ENCODE measurements at regions not wholly inside any gene's neighbourhood (a gene's known extent, or its start where the extent isn't known, plus 50 kb on each side); places are given as distances from the start of the nearest gene placed in this dataset.

DNA sequence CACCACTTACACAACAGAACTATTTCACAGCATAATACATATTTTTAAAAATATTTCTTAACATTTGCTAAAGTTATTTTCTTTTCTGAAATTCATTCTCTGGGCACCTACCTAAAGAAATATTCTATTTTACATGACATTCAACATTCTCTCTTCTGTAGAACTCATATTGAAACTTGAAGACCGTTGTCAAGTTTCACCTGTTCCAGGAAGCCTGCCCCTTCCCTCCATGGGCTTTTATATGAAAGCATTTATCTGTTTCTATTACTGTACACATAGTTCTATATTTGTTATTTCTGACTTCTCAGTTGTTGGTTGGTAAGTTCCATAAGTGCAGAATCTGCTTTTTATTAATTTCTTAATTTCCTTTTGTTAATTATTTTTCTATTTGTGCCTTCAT, 204.3 kb upstream of the ALCAM start:
- H3K27me3 ChIP-seq (ENCODE audit: control insufficient read depth, insufficient read depth, low read length), result no peaks in the 10 kb centered on the region
- H3K4me1 ChIP-seq (ENCODE audit: control insufficient read depth, insufficient read depth, low read length), result no peaks in the 10 kb centered on the region
- H3K9ac ChIP-seq (ENCODE audit: low read length), result no peak overlapping the region
- H3K36me3 ChIP-seq (ENCODE audit: control insufficient read depth, insufficient read depth, low read length), result no peaks in the 10 kb centered on the region
- H3K4me3 ChIP-seq (ENCODE audit: low read length), result no peak overlapping the region
- H3K9me3 ChIP-seq (ENCODE audit: control insufficient read depth, low read length), result no peaks in the 10 kb centered on the region

DNA sequence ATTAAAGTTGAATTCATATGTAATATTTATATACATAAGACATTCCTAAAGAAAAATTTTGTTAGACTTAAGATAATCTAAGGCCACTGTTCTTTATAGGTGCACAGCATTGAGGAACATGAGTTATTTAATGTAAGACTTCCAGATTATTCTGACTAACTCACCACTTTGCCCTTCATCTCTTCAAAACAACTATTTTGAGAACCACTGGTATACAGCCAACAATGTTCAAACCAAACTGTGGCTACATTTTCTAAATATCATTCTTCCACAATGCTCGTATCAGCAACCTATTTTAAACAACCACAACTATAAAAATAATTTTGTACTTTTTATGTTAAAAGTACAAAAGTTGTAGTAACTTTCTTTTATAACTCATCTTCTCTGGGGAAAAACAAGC, 199.8 kb upstream of the ALCAM start:
- no peaks in the 10 kb centered on the region for H3K9me3 ChIP-seq (ENCODE audit: control insufficient read depth, low read length)
- no peaks in the 10 kb centered on the region for H3K27me3 ChIP-seq (ENCODE audit: control insufficient read depth, insufficient read depth, low read length)
- H3K4me3 ChIP-seq (ENCODE audit: low read length), result no peak overlapping the region
- no peaks in the 10 kb centered on the region for H3K4me1 ChIP-seq (ENCODE audit: control insufficient read depth, insufficient read depth, low read length)
- no peaks in the 10 kb centered on the region for H3K36me3 ChIP-seq (ENCODE audit: control insufficient read depth, insufficient read depth, low read length)
- H3K9ac ChIP-seq (ENCODE audit: low read length), result no peak overlapping the region

DNA sequence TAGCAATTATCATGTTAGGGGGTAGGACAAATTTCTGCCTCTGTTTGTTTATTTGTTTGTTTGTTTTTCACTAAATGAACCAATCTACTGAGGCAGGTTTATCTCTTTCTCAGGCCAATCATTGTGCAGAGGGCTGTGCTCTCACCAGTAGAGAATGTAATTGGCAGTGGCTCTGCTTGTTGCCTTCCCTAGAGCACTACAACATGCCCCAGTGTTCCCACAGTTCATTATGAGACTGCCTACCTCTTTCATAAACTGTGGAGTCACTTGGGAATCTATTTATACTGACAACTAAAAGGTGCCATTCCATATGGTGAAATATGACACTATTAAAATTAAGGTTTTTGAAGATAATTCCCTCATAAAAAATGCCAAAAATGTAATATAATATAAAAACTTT, 196.3 kb upstream of the ALCAM start:
- Histone ChIP-seq H3K9ac (ENCODE audit: low read length) (no peak overlapping the region), H3K27me3 (ENCODE audit: control insufficient read depth, insufficient read depth, low read length) (no peaks in the 10 kb centered on the region), H3K36me3 (ENCODE audit: control insufficient read depth, insufficient read depth, low read length) (no peaks in the 10 kb centered on the region), H3K4me3 (ENCODE audit: low read length) (no peak overlapping the region), H3K4me1 (ENCODE audit: control insufficient read depth, insufficient read depth, low read length) (no peaks in the 10 kb centered on the region), H3K9me3 (ENCODE audit: control insufficient read depth, low read length) (no peaks in the 10 kb centered on the region)

DNA sequence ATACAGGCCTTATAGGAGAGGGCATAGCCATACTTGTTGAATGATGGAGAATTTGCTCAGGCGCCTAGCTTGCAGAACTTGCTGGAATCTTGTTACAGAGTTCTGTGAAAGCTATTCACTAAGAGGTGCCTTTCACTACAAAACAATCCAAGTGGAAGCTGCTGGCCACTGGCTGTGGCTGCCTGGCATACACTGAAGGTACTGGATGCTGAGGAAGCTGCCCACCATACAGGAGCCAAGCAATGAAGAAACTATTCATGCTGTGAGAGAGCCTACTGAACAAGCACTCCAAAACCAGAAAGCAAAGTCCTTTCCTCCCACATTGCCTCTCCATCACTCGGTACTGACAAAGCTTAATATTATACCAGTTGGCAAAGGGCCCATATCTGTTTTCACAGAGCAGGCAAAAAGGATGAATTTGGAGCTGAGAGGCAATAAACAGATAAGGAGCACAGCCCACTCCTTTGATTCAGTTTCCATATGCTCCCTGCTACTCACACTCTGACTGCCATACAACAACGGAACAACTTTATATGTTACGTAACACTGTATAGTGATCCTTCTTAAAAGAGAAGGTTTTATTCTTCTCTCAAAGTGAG, 192.6 kb upstream of the ALCAM start:
- Histone ChIP-seq H3K9ac (ENCODE audit: low read length) (no peak overlapping the region), H3K4me3 (ENCODE audit: low read length) (no peak overlapping the region), H3K27me3 (ENCODE audit: control insufficient read depth, insufficient read depth, low read length) (no peaks in the 10 kb centered on the region), H3K4me1 (ENCODE audit: control insufficient read depth, insufficient read depth, low read length) (no peaks in the 10 kb centered on the region), H3K36me3 (ENCODE audit: control insufficient read depth, insufficient read depth, low read length) (no peaks in the 10 kb centered on the region), H3K9me3 (ENCODE audit: control insufficient read depth, low read length) (no peaks in the 10 kb centered on the region)

DNA sequence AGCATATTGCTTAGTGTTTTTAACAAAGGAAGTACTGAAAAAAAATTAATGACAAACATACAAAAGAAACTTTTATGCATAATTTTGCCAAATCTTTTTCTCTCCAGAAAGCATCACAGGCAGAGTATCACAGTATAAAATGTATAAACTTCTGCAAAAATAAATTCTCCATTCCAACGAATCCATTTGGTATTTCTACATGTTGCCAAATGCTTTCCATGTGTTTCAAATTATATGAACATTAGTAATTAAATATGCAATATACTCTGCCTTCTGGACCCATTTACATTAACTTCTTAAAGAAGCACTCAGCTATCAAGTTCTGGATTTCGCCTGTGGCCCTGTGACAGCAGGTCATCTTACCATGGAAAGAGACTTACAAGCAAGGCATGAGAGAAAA, 189.1 kb upstream of the ALCAM start:
- H3K36me3 ChIP-seq (ENCODE audit: control insufficient read depth, insufficient read depth, low read length), result no peaks in the 10 kb centered on the region
- H3K4me3 ChIP-seq (ENCODE audit: low read length), result no peak overlapping the region
- no peaks in the 10 kb centered on the region for H3K9me3 ChIP-seq (ENCODE audit: control insufficient read depth, low read length)
- H3K4me1 ChIP-seq (ENCODE audit: control insufficient read depth, insufficient read depth, low read length), result no peaks in the 10 kb centered on the region
- H3K27me3 ChIP-seq (ENCODE audit: control insufficient read depth, insufficient read depth, low read length), result no peaks in the 10 kb centered on the region
- no peak overlapping the region for H3K9ac ChIP-seq (ENCODE audit: low read length)

DNA sequence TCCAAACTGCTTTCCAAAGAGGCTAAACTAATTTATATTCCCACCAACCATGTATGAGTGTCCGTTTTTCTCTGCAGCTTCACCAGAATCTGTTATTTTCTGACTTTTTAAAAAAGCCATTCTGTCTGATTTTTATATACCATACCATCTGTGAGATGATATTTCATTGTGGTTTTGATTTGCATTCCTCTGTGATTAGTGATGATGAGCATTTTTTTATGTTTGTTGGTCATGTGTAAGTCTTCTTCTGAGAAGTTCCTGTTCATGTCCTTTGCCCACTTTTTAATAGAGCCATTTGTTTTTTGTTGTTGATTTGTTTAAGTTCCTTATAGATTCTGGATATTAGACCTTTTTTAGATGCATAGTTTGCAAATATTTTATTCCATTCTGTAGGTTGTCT, 179.4 kb upstream of the ALCAM start:
- Histone ChIP-seq H3K27me3 (ENCODE audit: control insufficient read depth, insufficient read depth, low read length) (no peaks in the 10 kb centered on the region), H3K36me3 (ENCODE audit: control insufficient read depth, insufficient read depth, low read length) (no peaks in the 10 kb centered on the region), H3K4me3 (ENCODE audit: low read length) (no peak overlapping the region), H3K4me1 (ENCODE audit: control insufficient read depth, insufficient read depth, low read length) (no peaks in the 10 kb centered on the region), H3K9me3 (ENCODE audit: control insufficient read depth, low read length) (no peaks in the 10 kb centered on the region), H3K9ac (ENCODE audit: low read length) (no peak overlapping the region)

DNA sequence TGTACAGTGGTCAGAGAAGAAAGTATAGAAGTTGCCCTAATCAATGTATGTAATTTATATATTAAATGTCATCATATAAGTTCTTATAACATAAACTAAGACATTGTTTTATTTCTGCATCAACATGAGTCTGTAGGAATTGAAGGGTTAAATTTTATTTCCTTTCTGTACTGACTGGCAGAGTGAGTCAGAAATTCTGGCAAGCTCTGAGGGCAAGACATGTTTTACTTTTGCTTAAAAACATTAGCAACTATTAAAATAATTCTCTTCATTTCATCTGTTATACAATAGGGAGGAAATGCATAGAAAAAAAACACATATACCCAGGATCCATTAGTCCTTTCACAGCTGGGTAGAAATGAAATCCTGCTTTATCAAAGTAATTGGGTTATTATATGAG, 171.4 kb upstream of the ALCAM start:
- no peaks in the 10 kb centered on the region for H3K9me3 ChIP-seq (ENCODE audit: control insufficient read depth, low read length)
- no peaks in the 10 kb centered on the region for H3K36me3 ChIP-seq (ENCODE audit: control insufficient read depth, insufficient read depth, low read length)
- no peaks in the 10 kb centered on the region for H3K4me1 ChIP-seq (ENCODE audit: control insufficient read depth, insufficient read depth, low read length)
- H3K4me3 ChIP-seq (ENCODE audit: low read length), result no peak overlapping the region
- H3K27me3 ChIP-seq (ENCODE audit: control insufficient read depth, insufficient read depth, low read length), result no peaks in the 10 kb centered on the region
- no peak overlapping the region for H3K9ac ChIP-seq (ENCODE audit: low read length)

DNA sequence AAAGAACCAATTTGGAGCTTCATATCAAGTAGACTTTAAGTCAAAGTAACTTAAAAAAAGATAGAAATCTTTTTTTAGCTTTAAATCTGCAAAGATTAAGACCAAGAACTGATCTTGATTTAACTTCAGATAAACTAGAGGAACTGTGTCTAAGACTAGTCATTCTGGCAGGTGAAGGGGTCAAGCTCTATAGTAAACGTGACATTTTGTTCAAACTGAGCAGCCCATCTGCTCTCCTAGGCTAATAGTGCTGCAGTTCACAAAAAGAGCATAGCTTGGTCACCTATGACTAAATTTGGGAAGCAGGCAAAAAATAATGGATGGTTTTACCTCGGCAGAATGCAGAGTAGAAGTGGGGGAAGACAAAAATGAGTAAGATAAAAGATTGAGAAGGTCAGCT, 168.8 kb upstream of the ALCAM start:
- Histone ChIP-seq H3K27me3 (ENCODE audit: control insufficient read depth, insufficient read depth, low read length) (no peaks in the 10 kb centered on the region), H3K36me3 (ENCODE audit: control insufficient read depth, insufficient read depth, low read length) (no peaks in the 10 kb centered on the region), H3K4me3 (ENCODE audit: low read length) (no peak overlapping the region), H3K4me1 (ENCODE audit: control insufficient read depth, insufficient read depth, low read length) (no peaks in the 10 kb centered on the region), H3K9me3 (ENCODE audit: control insufficient read depth, low read length) (no peaks in the 10 kb centered on the region), H3K9ac (ENCODE audit: low read length) (no peak overlapping the region)

DNA sequence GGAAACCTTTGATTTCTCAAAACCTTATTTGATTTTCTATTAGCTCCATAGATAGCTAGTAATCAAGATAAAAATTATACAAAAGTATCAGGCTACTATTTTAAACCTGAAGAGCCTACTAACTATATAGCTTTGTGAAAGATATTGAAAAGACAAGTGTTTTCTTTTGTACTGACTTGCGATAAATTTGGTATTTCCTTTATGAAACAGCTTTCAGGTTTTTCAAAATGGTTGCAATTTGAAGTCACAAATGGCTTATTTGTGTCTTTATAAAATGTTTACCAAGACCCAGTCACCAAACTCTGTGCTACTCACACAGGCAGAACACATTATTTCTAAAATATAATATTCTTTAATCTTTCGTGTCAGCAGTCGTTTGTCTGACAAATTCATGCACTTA, 167.5 kb upstream of the ALCAM start:
- Histone ChIP-seq H3K4me1 (ENCODE audit: control insufficient read depth, insufficient read depth, low read length) (no peaks in the 10 kb centered on the region), H3K27me3 (ENCODE audit: control insufficient read depth, insufficient read depth, low read length) (no peaks in the 10 kb centered on the region), H3K36me3 (ENCODE audit: control insufficient read depth, insufficient read depth, low read length) (no peaks in the 10 kb centered on the region), H3K4me3 (ENCODE audit: low read length) (no peak overlapping the region), H3K9ac (ENCODE audit: low read length) (no peak overlapping the region), H3K9me3 (ENCODE audit: control insufficient read depth, low read length) (no peaks in the 10 kb centered on the region)

DNA sequence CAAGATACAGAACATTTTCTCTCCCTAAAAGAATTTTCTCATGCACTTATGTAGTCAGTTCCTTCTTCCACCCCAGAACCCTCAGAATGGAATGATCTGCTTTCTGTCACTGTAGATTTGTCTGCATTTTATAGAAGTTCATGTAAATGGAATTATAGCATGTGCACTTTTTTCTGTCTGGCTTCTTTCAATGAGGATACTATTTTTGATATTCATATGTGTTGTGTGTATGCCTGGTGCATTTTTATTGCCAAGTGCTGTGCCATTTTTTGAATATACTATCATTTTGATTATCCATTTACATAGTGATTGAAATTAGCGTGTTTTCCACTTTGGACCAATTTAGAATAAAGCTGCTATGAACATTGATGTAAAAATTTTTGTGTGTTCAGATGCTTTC, 156.6 kb upstream of the ALCAM start:
- no peaks in the 10 kb centered on the region for H3K36me3 ChIP-seq (ENCODE audit: control insufficient read depth, insufficient read depth, low read length)
- H3K27me3 ChIP-seq (ENCODE audit: control insufficient read depth, insufficient read depth, low read length), result no peaks in the 10 kb centered on the region
- no peaks in the 10 kb centered on the region for H3K9me3 ChIP-seq (ENCODE audit: control insufficient read depth, low read length)
- H3K4me1 ChIP-seq (ENCODE audit: control insufficient read depth, insufficient read depth, low read length), result no peaks in the 10 kb centered on the region
- H3K4me3 ChIP-seq (ENCODE audit: low read length), result no peak overlapping the region
- H3K9ac ChIP-seq (ENCODE audit: low read length), result no peak overlapping the region

DNA sequence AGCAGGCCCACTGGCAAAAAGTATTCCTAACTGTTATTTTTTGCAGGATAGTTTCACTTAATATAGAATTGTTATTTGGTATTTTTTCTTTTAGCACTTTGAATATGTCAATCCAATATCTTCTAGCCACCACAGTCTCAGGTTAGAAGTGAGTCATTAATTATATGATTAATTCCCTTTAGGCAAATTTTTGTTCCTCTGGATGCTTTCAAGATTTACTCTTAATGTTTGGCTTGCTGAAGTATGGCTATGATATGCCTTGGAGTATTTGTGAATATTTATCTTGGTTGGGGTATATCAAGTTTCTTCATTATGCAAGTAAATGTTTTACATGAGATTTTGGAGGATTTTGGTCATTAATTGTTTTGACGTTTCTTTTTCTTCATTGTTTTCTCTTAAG, 152.1 kb upstream of the ALCAM start:
- Histone ChIP-seq H3K9ac (ENCODE audit: low read length) (no peak overlapping the region), H3K9me3 (ENCODE audit: control insufficient read depth, low read length) (no peaks in the 10 kb centered on the region), H3K4me3 (ENCODE audit: low read length) (no peak overlapping the region), H3K27me3 (ENCODE audit: control insufficient read depth, insufficient read depth, low read length) (no peaks in the 10 kb centered on the region), H3K36me3 (ENCODE audit: control insufficient read depth, insufficient read depth, low read length) (no peaks in the 10 kb centered on the region), H3K4me1 (ENCODE audit: control insufficient read depth, insufficient read depth, low read length) (no peaks in the 10 kb centered on the region)

DNA sequence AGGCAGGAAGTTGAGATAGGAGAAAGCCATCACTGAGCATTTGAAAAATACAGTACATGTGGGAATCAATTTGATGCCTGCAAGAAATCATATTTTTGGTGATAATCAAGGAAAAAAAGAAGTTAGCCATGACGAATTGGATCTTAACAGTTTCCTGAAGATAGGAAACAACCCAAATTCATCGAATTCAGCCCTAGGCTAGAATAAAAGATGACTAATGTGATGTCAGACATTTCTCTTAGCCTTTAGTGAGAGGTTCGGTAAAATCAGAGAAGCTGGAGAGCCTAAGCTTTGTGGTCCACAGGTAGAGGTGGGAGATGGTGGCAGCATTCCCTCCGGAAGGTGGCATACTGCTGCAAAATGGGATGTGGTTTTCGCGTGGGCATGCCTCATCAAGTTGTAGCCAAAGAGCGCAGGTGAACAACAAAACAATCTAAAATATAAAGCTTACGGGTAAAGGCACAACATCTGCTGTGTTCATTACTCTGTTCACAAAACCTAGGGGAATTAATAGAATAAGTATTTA, 144.1 kb upstream of the ALCAM start:
- Histone ChIP-seq H3K9ac (ENCODE audit: low read length) (no peak overlapping the region), H3K9me3 (ENCODE audit: control insufficient read depth, low read length) (no peaks in the 10 kb centered on the region), H3K4me1 (ENCODE audit: control insufficient read depth, insufficient read depth, low read length) (no peaks in the 10 kb centered on the region), H3K36me3 (ENCODE audit: control insufficient read depth, insufficient read depth, low read length) (no peaks in the 10 kb centered on the region), H3K27me3 (ENCODE audit: control insufficient read depth, insufficient read depth, low read length) (no peaks in the 10 kb centered on the region), H3K4me3 (ENCODE audit: low read length) (no peak overlapping the region)

DNA sequence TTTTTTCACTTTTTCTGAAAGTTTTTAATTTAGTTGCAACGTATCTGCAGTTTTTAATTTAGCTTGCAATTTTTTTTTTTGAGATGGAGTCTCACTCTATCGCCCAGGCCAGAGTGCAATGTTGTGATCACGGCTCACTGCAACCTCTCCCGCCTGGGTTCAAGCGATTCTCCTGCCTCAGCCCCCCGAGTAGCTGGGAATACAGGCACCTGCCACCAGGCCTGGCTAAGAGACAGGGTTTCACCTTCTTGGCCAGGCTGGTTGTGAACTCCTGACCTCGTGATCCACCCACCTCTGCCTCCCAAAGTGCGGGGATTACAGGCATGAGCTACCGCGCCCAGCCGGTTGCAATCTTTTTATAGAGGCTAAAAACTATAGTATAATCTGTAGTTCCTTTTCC, 142.9 kb upstream of the ALCAM start:
- no peaks in the 10 kb centered on the region for H3K36me3 ChIP-seq (ENCODE audit: control insufficient read depth, insufficient read depth, low read length)
- no peaks in the 10 kb centered on the region for H3K4me1 ChIP-seq (ENCODE audit: control insufficient read depth, insufficient read depth, low read length)
- no peak overlapping the region for H3K4me3 ChIP-seq (ENCODE audit: low read length)
- no peaks in the 10 kb centered on the region for H3K27me3 ChIP-seq (ENCODE audit: control insufficient read depth, insufficient read depth, low read length)
- H3K9ac ChIP-seq (ENCODE audit: low read length), result no peak overlapping the region
- no peaks in the 10 kb centered on the region for H3K9me3 ChIP-seq (ENCODE audit: control insufficient read depth, low read length)
